SK-N-SH treated with all-trans-retinoic acid at 6 μM for 48 hours (cell line): ENCODE measurements at regions not wholly inside any gene's neighbourhood (a gene's known extent, or its start where the extent isn't known, plus 50 kb on each side); places are given as distances from the start of the nearest gene placed in this dataset.

Experiments used
- CREB5 ChIP-seq: fragments of 250-450 bp; sonication (Bioruptor Pico); IDR thresholded peaks from 2 replicates; pipeline ENCODE4 v1.5.1; 2020; ENCODE audit warnings: low read depth, mild to moderate bottlenecking, moderate library complexity
- CSDC2 ChIP-seq: fragments of 250-450 bp; sonication (Bioruptor Pico); IDR thresholded peaks from 2 replicates; pipeline ENCODE4 v1.5.0; 2020; ENCODE audit warnings: mild to moderate bottlenecking, moderate library complexity
- ESRRG ChIP-seq: fragments of 250-450 bp; sonication (Bioruptor Pico); IDR thresholded peaks from 2 replicates; pipeline ENCODE4 v1.6.1; 2021; ENCODE audit warnings: mild to moderate bottlenecking
- RARB ChIP-seq: fragments of 250-450 bp; sonication (Bioruptor Pico); IDR thresholded peaks from 2 replicates; pipeline ENCODE4 v1.8.0; 2021; ENCODE audit warnings: mild to moderate bottlenecking, moderate library complexity
- TOX ChIP-seq: fragments of 250-450 bp; sonication (Bioruptor Pico); IDR thresholded peaks from 2 replicates; pipeline ENCODE4 v1.8.0; 2021; ENCODE audit warnings: mild to moderate bottlenecking, moderate library complexity, borderline replicate concordance
- ZFP3 ChIP-seq: fragments of 250-450 bp; sonication (Bioruptor Pico); IDR thresholded peaks from 2 replicates; pipeline ENCODE4 v1.5.0; 2020; ENCODE audit warnings: mild to moderate bottlenecking, moderate library complexity
- ZFP30 ChIP-seq: fragments of 450-650 bp; formaldehyde crosslinking; IDR thresholded peaks from 2 replicates; pipeline ENCODE4 v1.5.0; 2022; ENCODE audit warnings: mild to moderate bottlenecking, moderate library complexity
- ZNF70 ChIP-seq: fragments of 450-650 bp; formaldehyde crosslinking; IDR thresholded peaks from 2 replicates; pipeline ENCODE4 v1.5.0; 2020; ENCODE audit warnings: mild to moderate bottlenecking, moderate library complexity

GRCh38 chr1:228827019-228827418 is 91.7 kb downstream of the RHOU start:
- TF ChIP-seq CREB5 (CRISPR knock-in tag) (no peak), ESRRG (CRISPR knock-in tag) (no peak), CSDC2 (CRISPR knock-in tag) (no peak), ZFP3 (CRISPR knock-in tag) (no peak), TOX (CRISPR knock-in tag) (no peak), RARB (no peak), ZNF70 (CRISPR knock-in tag) (no peak), ZFP30 (CRISPR knock-in tag) (no peak)
